ENCODE measurements at regions not wholly inside any gene's neighbourhood (a gene's known extent, or its start where the extent isn't known, plus 50 kb on each side); places are given as distances from the start of the nearest gene placed in this dataset.

GRCh38 chr2:144947709-144948037, 427.8 kb upstream of the ZEB2 start:
- TF ChIP-seq CTCF (IDR thresholded peaks at IDR 0.05) (no peak), POLR2A (IDR thresholded peaks at IDR 0.05) (no peak)

Data from uterus (tissue), 2 donors.